Neural progenitor cell (in vitro differentiated cells): ENCODE measurements at regions not wholly inside any gene's neighbourhood (a gene's known extent, or its start where the extent isn't known, plus 50 kb on each side); places are given as distances from the start of the nearest gene placed in this dataset.

ENCODE experiments used
- DNase-seq: peaks from one replicate; pipeline ENCODE4 v3.0.0-alpha.2; 2016; ENCODE audit warnings: low spot score
- H2AFZ ChIP-seq: fragments of 200-600 bp; sonication (generic); replicated peaks from 2 replicates; pipeline ENCODE4 v1.6.1; 2016; ENCODE audit warnings: antibody characterized with exemption
- H3F3A ChIP-seq: fragments of 200-600 bp; sonication (generic); 2 replicates; pipeline ENCODE4 v1.6.1; 2016; ENCODE audit warnings: antibody characterized with exemption, low read depth
- H3K27ac ChIP-seq: fragments of 200-600 bp; sonication (generic); 2 replicates; pipeline ENCODE4 v1.5.1; 2016; ENCODE audit warnings: mild to moderate bottlenecking
- H3K27me3 ChIP-seq: fragments of 200-600 bp; sonication (generic); 2 replicates; pipeline ENCODE4 v1.6.1; 2016; ENCODE audit warnings: mild to moderate bottlenecking, moderate library complexity
- H3K36me3 ChIP-seq: fragments of 200-600 bp; sonication (generic); 2 replicates; pipeline ENCODE4 v1.5.1; 2016
- H3K4me1 ChIP-seq: fragments of 200-600 bp; sonication (generic); 2 replicates; pipeline ENCODE4 v1.6.1; 2016; ENCODE audit warnings: mixed run types
- H3K4me2 ChIP-seq: fragments of 200-600 bp; sonication (generic); 2 replicates; pipeline ENCODE4 v1.6.1; 2016
- H3K4me3 ChIP-seq: fragments of 200-600 bp; sonication (generic); 2 replicates; pipeline ENCODE4 v1.5.1; 2016
- H3K79me2 ChIP-seq: fragments of 200-600 bp; sonication (generic); 2 replicates; pipeline ENCODE4 v1.6.1; 2016; ENCODE audit warnings: low read depth
- H3K9ac ChIP-seq: fragments of 200-600 bp; sonication (generic); 2 replicates; pipeline ENCODE4 v1.6.1; 2016
- H3K9me3 ChIP-seq: fragments of 200-600 bp; sonication (generic); 2 replicates; pipeline ENCODE4 v1.5.1; 2016; ENCODE audit warnings: low read depth
- H4K20me1 ChIP-seq: fragments of 200-600 bp; sonication (generic); 2 replicates; pipeline ENCODE4 v1.6.1; 2016; ENCODE audit warnings: low read depth
- H3K27ac Mint-ChIP-seq: 3 replicates; pipeline ENCODE4 v1.8.0; 2021; ENCODE audit warnings: mixed read lengths
- H3K27me3 Mint-ChIP-seq: 2 replicates; pipeline ENCODE4 v1.8.0; 2022; ENCODE audit warnings: low read depth, mild to moderate bottlenecking, inconsistent platforms, moderate library complexity, mixed read lengths; ENCODE audit not compliant: insufficient read depth
- H3K36me3 Mint-ChIP-seq: 3 replicates; pipeline ENCODE4 v1.8.0; 2021; ENCODE audit warnings: mixed read lengths
- H3K4me1 Mint-ChIP-seq: 3 replicates; pipeline ENCODE4 v1.8.0; 2021; ENCODE audit warnings: mixed read lengths
- H3K4me3 Mint-ChIP-seq: 3 replicates; pipeline ENCODE4 v1.8.0; 2021; ENCODE audit warnings: mild to moderate bottlenecking, moderate library complexity, mixed read lengths
- H3K9me3 Mint-ChIP-seq: 3 replicates; pipeline ENCODE4 v1.8.0; 2020; ENCODE audit warnings: mixed read lengths
- CTCF ChIP-seq: fragments of 200-600 bp; sonication (generic); IDR thresholded peaks from 2 replicates; pipeline ENCODE4 v1.5.1; 2017; ENCODE audit warnings: antibody characterized with exemption, mild to moderate bottlenecking
- EZH2 ChIP-seq: fragments of 200-600 bp; sonication (generic); IDR thresholded peaks from 2 replicates; pipeline ENCODE4 v1.6.1; 2017; ENCODE audit warnings: antibody characterized with exemption, mild to moderate bottlenecking, moderate library complexity
- EZH2phosphoT487 ChIP-seq: fragments of 200-600 bp; sonication (generic); IDR thresholded peaks from 2 replicates; pipeline ENCODE4 v1.6.1; 2017; ENCODE audit warnings: antibody characterized with exemption

DNA sequence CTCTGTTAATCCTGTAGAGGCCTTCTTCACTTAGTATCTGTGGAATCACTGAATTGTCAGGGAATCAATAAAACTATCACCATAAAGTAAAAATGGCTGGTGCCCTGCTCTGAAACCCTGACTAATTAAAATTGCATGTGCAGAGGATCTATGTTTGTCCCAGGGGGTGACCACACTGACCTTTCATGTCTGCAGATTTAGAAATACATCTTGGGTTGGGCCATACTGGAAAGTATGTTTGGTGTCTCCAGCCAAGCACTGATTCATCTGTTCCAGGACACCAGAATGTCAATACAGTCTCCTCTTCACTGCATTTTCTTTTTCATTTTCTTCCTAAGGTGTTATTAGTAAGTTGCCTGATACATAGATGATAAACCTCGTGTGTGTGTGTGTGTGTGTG, 490.9 kb upstream of the INTU start:
- Mint-ChIP-seq H3K27ac (no peak overlapping the region), H3K36me3 (no peaks in the 10 kb centered on the region), H3K4me3 (no peak overlapping the region), H3K27me3 (no peaks in the 10 kb centered on the region), H3K4me1 (peaks cover 6% of the 10 kb centered on the region), H3K9me3 (no peaks in the 10 kb centered on the region)
- no peak overlapping the region for H3K9ac ChIP-seq
- peaks cover 6% of the 10 kb centered on the region for H3K4me1 ChIP-seq
- H3K79me2 ChIP-seq = no peaks in the 10 kb centered on the region
- no peak for TF ChIP-seq EZH2phosphoT487
- no peak for TF ChIP-seq CTCF
- TF ChIP-seq EZH2 = no peak
- H2AFZ ChIP-seq = no peak overlapping the region
- no peak overlapping the region for H3K4me2 ChIP-seq
- no peaks in the 10 kb centered on the region for H3K27me3 ChIP-seq
- no peak overlapping the region for H3K27ac ChIP-seq
- no peak for DNase-seq
- no peaks in the 10 kb centered on the region for H3K9me3 ChIP-seq
- H4K20me1 ChIP-seq = no peaks in the 10 kb centered on the region
- no peaks in the 10 kb centered on the region for H3K36me3 ChIP-seq
- H3K4me3 ChIP-seq = no peak overlapping the region
- no peaks in the 10 kb centered on the region for H3F3A ChIP-seq

- no peak overlapping the region for H3K27ac Mint-ChIP-seq
- Histone ChIP-seq H3K4me3 (no peak overlapping the region), H3F3A (no peaks in the 10 kb centered on the region), H4K20me1 (no peaks in the 10 kb centered on the region), H2AFZ (no peak overlapping the region), H3K27ac (no peak overlapping the region), H3K9me3 (no peaks in the 10 kb centered on the region), H3K4me1 (peaks cover 6% of the 10 kb centered on the region), H3K27me3 (no peaks in the 10 kb centered on the region), H3K9ac (no peak overlapping the region), H3K79me2 (no peaks in the 10 kb centered on the region), H3K4me2 (no peak overlapping the region), H3K36me3 (no peaks in the 10 kb centered on the region)
- H3K27me3 Mint-ChIP-seq = peaks cover 2% of the 10 kb centered on the region
- DNase-seq = no peak
- peaks cover 6% of the 10 kb centered on the region for H3K4me1 Mint-ChIP-seq
- TF ChIP-seq EZH2phosphoT487 (no peak), CTCF (no peak)
- H3K9me3 Mint-ChIP-seq = no peaks in the 10 kb centered on the region
- no peak overlapping the region for H3K4me3 Mint-ChIP-seq
- H3K36me3 Mint-ChIP-seq = no peaks in the 10 kb centered on the region
Observed at GRCh38 chr4:127143460-127144195, 489.1 kb upstream of the INTU start.

- Histone ChIP-seq H3K79me2 (no peaks in the 10 kb centered on the region), H3K4me1 (peaks cover 6% of the 10 kb centered on the region), H3K36me3 (no peaks in the 10 kb centered on the region), H2AFZ (no peak overlapping the region), H3K4me3 (no peak overlapping the region), H3K27ac (no peak overlapping the region), H3K27me3 (no peaks in the 10 kb centered on the region), H3K9ac (no peak overlapping the region), H3K9me3 (no peaks in the 10 kb centered on the region), H4K20me1 (no peaks in the 10 kb centered on the region), H3F3A (no peaks in the 10 kb centered on the region), H3K4me2 (no peak overlapping the region)
- peak; percentile 47 for DNase-seq
- peaks cover 4% of the 10 kb centered on the region for H3K4me1 Mint-ChIP-seq
- no peak overlapping the region for H3K4me3 Mint-ChIP-seq
- H3K36me3 Mint-ChIP-seq = no peaks in the 10 kb centered on the region
- peaks cover 4% of the 10 kb centered on the region for H3K27me3 Mint-ChIP-seq
- H3K9me3 Mint-ChIP-seq = no peaks in the 10 kb centered on the region
- TF ChIP-seq CTCF (no peak), EZH2phosphoT487 (peak; percentile 35)
- no peak overlapping the region for H3K27ac Mint-ChIP-seq
Observed at GRCh38 chr4:127145006-127145540, 487.7 kb upstream of the INTU start.
